SK-N-SH treated with all-trans-retinoic acid at 6 μM for 48 hours (cell line): ENCODE measurements at regions not wholly inside any gene's neighbourhood (a gene's known extent, or its start where the extent isn't known, plus 50 kb on each side); places are given as distances from the start of the nearest gene placed in this dataset.

ENCODE experiments used
- ATAC-seq: fragments of 200-7000 bp; cut with Tn5 transposase; 3 replicates; pipeline ENCODE4 v1.9.1; 2020; ENCODE audit warnings: mild to moderate bottlenecking, moderate library complexity
- ARNTL ChIP-seq: fragments of 450-650 bp; formaldehyde crosslinking; IDR thresholded peaks from 2 replicates; pipeline ENCODE4 v1.5.0; 2020; ENCODE audit warnings: low read depth, mild to moderate bottlenecking, moderate library complexity, borderline replicate concordance
- CSDC2 ChIP-seq: fragments of 250-450 bp; sonication (Bioruptor Pico); IDR thresholded peaks from 2 replicates; pipeline ENCODE4 v1.5.0; 2020; ENCODE audit warnings: mild to moderate bottlenecking, moderate library complexity
- ESRRG ChIP-seq: fragments of 250-450 bp; sonication (Bioruptor Pico); IDR thresholded peaks from 2 replicates; pipeline ENCODE4 v1.6.1; 2021; ENCODE audit warnings: mild to moderate bottlenecking
- GLIS3 ChIP-seq: fragments of 250-450 bp; sonication (Bioruptor Pico); IDR thresholded peaks from 2 replicates; pipeline ENCODE4 v1.5.0; 2020; ENCODE audit warnings: mild to moderate bottlenecking, moderate library complexity
- ISL1 ChIP-seq: fragments of 250-450 bp; sonication (Bioruptor Pico); IDR thresholded peaks from 2 replicates; pipeline ENCODE4 v2.1.2; 2022; ENCODE audit warnings: mild to moderate bottlenecking, moderate library complexity
- OSR1 ChIP-seq: fragments of 250-450 bp; sonication (Bioruptor Pico); IDR thresholded peaks from 2 replicates; pipeline ENCODE4 v1.8.0; 2022; ENCODE audit warnings: moderate library complexity, mild to moderate bottlenecking, inconsistent platforms
- PPARA ChIP-seq: fragments of 250-450 bp; sonication (Bioruptor Pico); IDR thresholded peaks from 2 replicates; pipeline ENCODE4 v1.5.0; 2020; ENCODE audit warnings: mild to moderate bottlenecking, borderline replicate concordance
- RARB ChIP-seq: fragments of 250-450 bp; sonication (Bioruptor Pico); IDR thresholded peaks from 2 replicates; pipeline ENCODE4 v1.8.0; 2021; ENCODE audit warnings: mild to moderate bottlenecking, moderate library complexity
- SNAI2 ChIP-seq: fragments of 250-450 bp; sonication (Bioruptor Pico); IDR thresholded peaks from 2 replicates; pipeline ENCODE4 v1.5.0; 2020; ENCODE audit warnings: mild to moderate bottlenecking, moderate library complexity
- TCF4 ChIP-seq: fragments of 250-450 bp; sonication (Bioruptor Pico); IDR thresholded peaks from 2 replicates; pipeline ENCODE4 v1.8.0; 2021; ENCODE audit warnings: mild to moderate bottlenecking, moderate library complexity, borderline replicate concordance
- ZC3H10 ChIP-seq: fragments of 250-450 bp; sonication (Bioruptor Pico); IDR thresholded peaks from 2 replicates; pipeline ENCODE4 v1.5.1; 2021; ENCODE audit warnings: mild to moderate bottlenecking, moderate library complexity
- ZFP3 ChIP-seq: fragments of 250-450 bp; sonication (Bioruptor Pico); IDR thresholded peaks from 2 replicates; pipeline ENCODE4 v1.5.0; 2020; ENCODE audit warnings: mild to moderate bottlenecking, moderate library complexity
- ZFP30 ChIP-seq: fragments of 450-650 bp; formaldehyde crosslinking; IDR thresholded peaks from 2 replicates; pipeline ENCODE4 v1.5.0; 2022; ENCODE audit warnings: mild to moderate bottlenecking, moderate library complexity
- ZNF565 ChIP-seq: fragments of 450-650 bp; formaldehyde crosslinking; conservative IDR thresholded peaks from 2 replicates; pipeline ENCODE4 v1.5.0; 2020; ENCODE audit warnings: low read depth, mild to moderate bottlenecking, moderate library complexity
- ZNF70 ChIP-seq: fragments of 450-650 bp; formaldehyde crosslinking; IDR thresholded peaks from 2 replicates; pipeline ENCODE4 v1.5.0; 2020; ENCODE audit warnings: mild to moderate bottlenecking, moderate library complexity
- ZNF8 ChIP-seq: fragments of 450-650 bp; formaldehyde crosslinking; IDR thresholded peaks from 2 replicates; pipeline ENCODE4 v1.5.0; 2020; ENCODE audit warnings: mild to moderate bottlenecking, moderate library complexity
- TF ChIP-seq, protein P1 (sequence below): fragments of 250-450 bp; sonication (Bioruptor Pico); IDR thresholded peaks from 2 replicates; pipeline ENCODE4 v1.8.0; 2020; ENCODE audit warnings: mild to moderate bottlenecking, moderate library complexity, borderline replicate concordance
- TF ChIP-seq, protein P2 (sequence below): fragments of 250-450 bp; sonication (Bioruptor Pico); IDR thresholded peaks from 2 replicates; pipeline ENCODE4 v1.5.1; 2020; ENCODE audit warnings: low read depth, mild to moderate bottlenecking, moderate library complexity
- TF ChIP-seq, protein P3 (sequence below): fragments of 250-450 bp; sonication (Bioruptor Pico); IDR thresholded peaks from 2 replicates; pipeline ENCODE4 v1.5.0; 2020; ENCODE audit warnings: mild to moderate bottlenecking, moderate library complexity
- TF ChIP-seq, protein P4 (sequence below): fragments of 250-450 bp; sonication (Bioruptor Pico); IDR thresholded peaks from 2 replicates; pipeline ENCODE4 v1.5.1; 2021; ENCODE audit warnings: mild to moderate bottlenecking, moderate library complexity
- TF ChIP-seq, protein P5 (sequence below): fragments of 250-450 bp; sonication (Bioruptor Pico); IDR thresholded peaks from 2 replicates; pipeline ENCODE4 v1.8.0; 2021; ENCODE audit warnings: low read depth, mild to moderate bottlenecking, moderate library complexity, borderline replicate concordance

DNA sequence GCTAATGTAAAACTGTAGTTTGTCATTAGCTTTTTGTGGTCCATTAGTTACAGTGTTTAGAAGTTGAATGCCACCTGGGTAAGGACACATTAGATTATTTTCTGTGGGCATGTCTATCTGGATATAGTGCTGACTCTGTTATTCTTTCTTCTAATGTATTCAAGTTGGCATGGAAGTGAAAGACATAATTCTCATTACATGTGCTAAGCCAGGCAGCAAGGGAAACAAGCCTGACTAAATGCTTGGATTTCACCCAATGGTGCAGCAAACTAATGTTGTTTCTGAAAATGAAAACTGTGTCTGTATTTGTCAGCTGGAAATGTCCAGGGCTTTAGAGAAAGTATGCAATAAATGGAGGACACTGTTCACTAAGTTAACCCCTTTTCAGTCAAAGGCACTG, 100.7 kb downstream of the NUP35 start:
- ATAC-seq, result no peak
- no peak for TF ChIP-seq GLIS3 (CRISPR knock-in tag)
- TF ChIP-seq TCF4 (CRISPR knock-in tag), result no peak
- TF ChIP-seq, protein P1, sequence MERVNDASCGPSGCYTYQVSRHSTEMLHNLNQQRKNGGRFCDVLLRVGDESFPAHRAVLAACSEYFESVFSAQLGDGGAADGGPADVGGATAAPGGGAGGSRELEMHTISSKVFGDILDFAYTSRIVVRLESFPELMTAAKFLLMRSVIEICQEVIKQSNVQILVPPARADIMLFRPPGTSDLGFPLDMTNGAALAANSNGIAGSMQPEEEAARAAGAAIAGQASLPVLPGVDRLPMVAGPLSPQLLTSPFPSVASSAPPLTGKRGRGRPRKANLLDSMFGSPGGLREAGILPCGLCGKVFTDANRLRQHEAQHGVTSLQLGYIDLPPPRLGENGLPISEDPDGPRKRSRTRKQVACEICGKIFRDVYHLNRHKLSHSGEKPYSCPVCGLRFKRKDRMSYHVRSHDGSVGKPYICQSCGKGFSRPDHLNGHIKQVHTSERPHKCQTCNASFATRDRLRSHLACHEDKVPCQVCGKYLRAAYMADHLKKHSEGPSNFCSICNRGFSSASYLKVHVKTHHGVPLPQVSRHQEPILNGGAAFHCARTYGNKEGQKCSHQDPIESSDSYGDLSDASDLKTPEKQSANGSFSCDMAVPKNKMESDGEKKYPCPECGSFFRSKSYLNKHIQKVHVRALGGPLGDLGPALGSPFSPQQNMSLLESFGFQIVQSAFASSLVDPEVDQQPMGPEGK (CRISPR knock-in tag), result no peak
- no peak for TF ChIP-seq ZNF565 (CRISPR knock-in tag)
- TF ChIP-seq ESRRG (CRISPR knock-in tag), result no peak
- no peak for TF ChIP-seq ZFP30 (CRISPR knock-in tag)
- no peak for TF ChIP-seq ISL1
- TF ChIP-seq, protein P2, sequence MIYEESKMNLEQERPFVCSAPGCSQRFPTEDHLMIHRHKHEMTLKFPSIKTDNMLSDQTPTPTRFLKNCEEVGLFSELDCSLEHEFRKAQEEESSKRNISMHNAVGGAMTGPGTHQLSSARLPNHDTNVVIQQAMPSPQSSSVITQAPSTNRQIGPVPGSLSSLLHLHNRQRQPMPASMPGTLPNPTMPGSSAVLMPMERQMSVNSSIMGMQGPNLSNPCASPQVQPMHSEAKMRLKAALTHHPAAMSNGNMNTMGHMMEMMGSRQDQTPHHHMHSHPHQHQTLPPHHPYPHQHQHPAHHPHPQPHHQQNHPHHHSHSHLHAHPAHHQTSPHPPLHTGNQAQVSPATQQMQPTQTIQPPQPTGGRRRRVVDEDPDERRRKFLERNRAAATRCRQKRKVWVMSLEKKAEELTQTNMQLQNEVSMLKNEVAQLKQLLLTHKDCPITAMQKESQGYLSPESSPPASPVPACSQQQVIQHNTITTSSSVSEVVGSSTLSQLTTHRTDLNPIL (CRISPR knock-in tag), result no peak
- TF ChIP-seq ZNF70 (CRISPR knock-in tag), result no peak
- TF ChIP-seq, protein P3, sequence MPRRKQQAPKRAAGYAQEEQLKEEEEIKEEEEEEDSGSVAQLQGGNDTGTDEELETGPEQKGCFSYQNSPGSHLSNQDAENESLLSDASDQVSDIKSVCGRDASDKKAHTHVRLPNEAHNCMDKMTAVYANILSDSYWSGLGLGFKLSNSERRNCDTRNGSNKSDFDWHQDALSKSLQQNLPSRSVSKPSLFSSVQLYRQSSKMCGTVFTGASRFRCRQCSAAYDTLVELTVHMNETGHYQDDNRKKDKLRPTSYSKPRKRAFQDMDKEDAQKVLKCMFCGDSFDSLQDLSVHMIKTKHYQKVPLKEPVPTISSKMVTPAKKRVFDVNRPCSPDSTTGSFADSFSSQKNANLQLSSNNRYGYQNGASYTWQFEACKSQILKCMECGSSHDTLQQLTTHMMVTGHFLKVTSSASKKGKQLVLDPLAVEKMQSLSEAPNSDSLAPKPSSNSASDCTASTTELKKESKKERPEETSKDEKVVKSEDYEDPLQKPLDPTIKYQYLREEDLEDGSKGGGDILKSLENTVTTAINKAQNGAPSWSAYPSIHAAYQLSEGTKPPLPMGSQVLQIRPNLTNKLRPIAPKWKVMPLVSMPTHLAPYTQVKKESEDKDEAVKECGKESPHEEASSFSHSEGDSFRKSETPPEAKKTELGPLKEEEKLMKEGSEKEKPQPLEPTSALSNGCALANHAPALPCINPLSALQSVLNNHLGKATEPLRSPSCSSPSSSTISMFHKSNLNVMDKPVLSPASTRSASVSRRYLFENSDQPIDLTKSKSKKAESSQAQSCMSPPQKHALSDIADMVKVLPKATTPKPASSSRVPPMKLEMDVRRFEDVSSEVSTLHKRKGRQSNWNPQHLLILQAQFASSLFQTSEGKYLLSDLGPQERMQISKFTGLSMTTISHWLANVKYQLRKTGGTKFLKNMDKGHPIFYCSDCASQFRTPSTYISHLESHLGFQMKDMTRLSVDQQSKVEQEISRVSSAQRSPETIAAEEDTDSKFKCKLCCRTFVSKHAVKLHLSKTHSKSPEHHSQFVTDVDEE (CRISPR knock-in tag), result no peak
- TF ChIP-seq ZFP3, result no peak
- no peak for TF ChIP-seq ZNF8 (CRISPR knock-in tag)
- no peak for TF ChIP-seq RARB (CRISPR knock-in tag)
- no peak for TF ChIP-seq PPARA (CRISPR knock-in tag)
- TF ChIP-seq, all 23 proteins: peak for 0

DNA sequence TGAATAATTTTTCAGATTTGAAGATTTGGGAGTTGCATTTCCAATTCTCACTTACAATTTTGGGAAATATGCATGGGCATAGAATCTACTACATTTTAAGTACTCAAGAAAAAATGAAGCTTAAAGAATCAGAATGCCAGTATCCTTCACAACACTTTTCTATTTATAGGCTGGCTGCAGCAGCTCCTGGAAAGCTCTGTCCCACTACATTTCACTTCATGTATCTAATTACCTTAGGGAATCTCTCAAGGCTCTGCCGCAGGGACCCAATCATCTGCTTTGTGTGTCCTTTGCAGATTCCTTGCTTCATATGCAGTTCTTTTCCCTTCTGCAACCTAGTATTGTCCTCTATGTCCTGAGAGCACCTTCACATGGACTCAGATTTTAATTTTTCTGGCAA, 102.9 kb downstream of the NUP35 start:
- ATAC-seq, result no peak
- no peak for TF ChIP-seq ZC3H10 (CRISPR knock-in tag)
- TF ChIP-seq, protein P2 (CRISPR knock-in tag), result no peak
- TF ChIP-seq CSDC2 (CRISPR knock-in tag), result no peak
- TF ChIP-seq, protein P4, sequence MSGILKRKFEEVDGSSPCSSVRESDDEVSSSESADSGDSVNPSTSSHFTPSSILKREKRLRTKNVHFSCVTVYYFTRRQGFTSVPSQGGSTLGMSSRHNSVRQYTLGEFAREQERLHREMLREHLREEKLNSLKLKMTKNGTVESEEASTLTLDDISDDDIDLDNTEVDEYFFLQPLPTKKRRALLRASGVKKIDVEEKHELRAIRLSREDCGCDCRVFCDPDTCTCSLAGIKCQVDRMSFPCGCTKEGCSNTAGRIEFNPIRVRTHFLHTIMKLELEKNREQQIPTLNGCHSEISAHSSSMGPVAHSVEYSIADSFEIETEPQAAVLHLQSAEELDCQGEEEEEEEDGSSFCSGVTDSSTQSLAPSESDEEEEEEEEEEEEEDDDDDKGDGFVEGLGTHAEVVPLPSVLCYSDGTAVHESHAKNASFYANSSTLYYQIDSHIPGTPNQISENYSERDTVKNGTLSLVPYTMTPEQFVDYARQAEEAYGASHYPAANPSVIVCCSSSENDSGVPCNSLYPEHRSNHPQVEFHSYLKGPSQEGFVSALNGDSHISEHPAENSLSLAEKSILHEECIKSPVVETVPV (CRISPR knock-in tag), result no peak
- no peak for TF ChIP-seq ZNF565 (CRISPR knock-in tag)
- no peak for TF ChIP-seq ZFP30 (CRISPR knock-in tag)
- no peak for TF ChIP-seq RARB (CRISPR knock-in tag)
- TF ChIP-seq ZNF70 (CRISPR knock-in tag), result no peak
- TF ChIP-seq OSR1 (CRISPR knock-in tag), result no peak
- no peak for TF ChIP-seq PPARA (CRISPR knock-in tag)
- no peak for TF ChIP-seq ZFP3
- TF ChIP-seq ZNF8 (CRISPR knock-in tag), result no peak
- TF ChIP-seq ARNTL (CRISPR knock-in tag), result no peak
- TF ChIP-seq ISL1, result no peak
- TF ChIP-seq SNAI2 (CRISPR knock-in tag), result no peak
- TF ChIP-seq, protein P5, sequence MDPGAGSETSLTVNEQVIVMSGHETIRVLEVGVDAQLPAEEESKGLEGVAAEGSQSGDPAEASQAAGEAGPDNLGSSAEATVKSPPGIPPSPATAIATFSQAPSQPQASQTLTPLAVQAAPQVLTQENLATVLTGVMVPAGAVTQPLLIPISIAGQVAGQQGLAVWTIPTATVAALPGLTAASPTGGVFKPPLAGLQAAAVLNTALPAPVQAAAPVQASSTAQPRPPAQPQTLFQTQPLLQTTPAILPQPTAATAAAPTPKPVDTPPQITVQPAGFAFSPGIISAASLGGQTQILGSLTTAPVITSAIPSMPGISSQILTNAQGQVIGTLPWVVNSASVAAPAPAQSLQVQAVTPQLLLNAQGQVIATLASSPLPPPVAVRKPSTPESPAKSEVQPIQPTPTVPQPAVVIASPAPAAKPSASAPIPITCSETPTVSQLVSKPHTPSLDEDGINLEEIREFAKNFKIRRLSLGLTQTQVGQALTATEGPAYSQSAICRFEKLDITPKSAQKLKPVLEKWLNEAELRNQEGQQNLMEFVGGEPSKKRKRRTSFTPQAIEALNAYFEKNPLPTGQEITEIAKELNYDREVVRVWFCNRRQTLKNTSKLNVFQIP (CRISPR knock-in tag), result no peak
- no peak for TF ChIP-seq GLIS3 (CRISPR knock-in tag)
- TF ChIP-seq, protein P3 (CRISPR knock-in tag), result no peak
